HCT116 (cell line): ENCODE measurements at regions not wholly inside any gene's neighbourhood (a gene's known extent, or its start where the extent isn't known, plus 50 kb on each side); places are given as distances from the start of the nearest gene placed in this dataset.

Experiments
- ATAC-seq: fragments of 200-7000 bp; cut with Tn5 transposase; 2 replicates; pipeline ENCODE4 v1.9.1; 2020; ENCODE audit warnings: mild to moderate bottlenecking, moderate library complexity
- BruUV-seq: library from RNA; stranded (reverse); fragments of 400-500 nt; replicated peaks from 2 replicates; lab custom pipeline; 2021; lab: Mats Ljungman, UMichigan
- CTCF ChIA-PET: fragments of 300-600 bp; sonication (Branson Sonifier 250); formaldehyde crosslinking; loops from one replicate; lab custom pipeline; 2021; ENCODE audit warnings: antibody characterized with exemption; lab: Charles Lee
- POLR2A ChIA-PET: fragments of 300-600, 350-600 bp; sonication (Branson Sonifier 250); formaldehyde crosslinking; loops from one replicate; lab custom pipeline; 2021; ENCODE audit warnings: antibody characterized with exemption; lab: Charles Lee
- RAD21 ChIA-PET, 2 experiments: fragments of 300-600 bp; sonication (Branson Sonifier 250); formaldehyde crosslinking; loops; one replicate each; lab custom pipeline; 2023; ENCODE audit warnings: low total read pairs in 2 of 2; ENCODE audit not compliant: uncharacterized antibody in 2 of 2, unreplicated experiment in 2 of 2, low non-redundant PET in 1 of 2; lab: Charles Lee
- DNase-seq: peaks from one replicate; pipeline ENCODE4 v3.0.0-alpha.2; 2010; ENCODE audit warnings: low read depth, low spot score
- H2AFZ ChIP-seq: fragments of 200-600 bp; shearing (Covaris generic), sonication (generic); 2 replicates; pipeline ENCODE4 v1.6.1; 2017; ENCODE audit warnings: low read depth, mixed run types, mixed read lengths, antibody characterized with exemption, low read length; ENCODE audit not compliant: poor library complexity, severe bottlenecking
- H3K27ac ChIP-seq: 2 replicates; pipeline ENCODE4 v1.5.1; 2012; ENCODE audit warnings: low read depth, low read length
- H3K27me3 ChIP-seq: fragments of 200-600 bp; sonication (generic); 2 replicates; pipeline ENCODE4 v1.6.1; 2016; ENCODE audit warnings: mixed run types, low read length, mixed read lengths; ENCODE audit not compliant: insufficient read depth
- H3K36me3 ChIP-seq, 2 experiments: fragments of 200-500 bp in 1 of 2; fragments of 200-600 bp in 1 of 2; sonication (Bioruptor generic) in 1 of 2; sonication (generic) in 1 of 2; 2 replicates each; pipeline versions ENCODE4 v1.5.1 to v1.6.1; 2014 to 2016; ENCODE audit warnings: low read length in 2 of 2, inconsistent platforms in 1 of 2, mixed read lengths in 1 of 2, mixed run types in 1 of 2; ENCODE audit not compliant: insufficient read depth in 2 of 2, control insufficient read depth in 1 of 2
- H3K4me1 ChIP-seq, 2 experiments: fragments of 200-600 bp in 1 of 2; sonication (generic) in 1 of 2; 2 replicates each; pipeline versions ENCODE4 v1.5.1 to v1.6.1; 2012 to 2017; ENCODE audit warnings: low read length in 2 of 2, inconsistent platforms in 1 of 2, mild to moderate bottlenecking in 1 of 2, mixed read lengths in 1 of 2, mixed run types in 1 of 2, moderate library complexity in 1 of 2; ENCODE audit not compliant: insufficient read depth in 2 of 2, control insufficient read depth in 1 of 2
- H3K4me2 ChIP-seq: fragments of 200-600 bp; sonication (generic); 2 replicates; pipeline ENCODE4 v1.6.1; 2017; ENCODE audit warnings: mixed run types, low read length, mixed read lengths
- H3K4me3 ChIP-seq, 2 experiments: fragments of 200-600 bp in 1 of 2; sonication (generic) in 1 of 2; replicated peaks in 1 of 2; 2 replicates each; pipeline ENCODE4 v1.5.1; 2011 to 2016; ENCODE audit warnings: low read length in 2 of 2, control low read depth in 1 of 2, low read depth in 1 of 2, mild to moderate bottlenecking in 1 of 2, mixed read lengths in 1 of 2, mixed run types in 1 of 2
- H3K79me2 ChIP-seq: fragments of 200-600 bp; sonication (generic); 2 replicates; pipeline ENCODE4 v1.6.1; 2017; ENCODE audit warnings: mild to moderate bottlenecking, mixed run types, low read length, moderate library complexity, mixed read lengths; ENCODE audit not compliant: insufficient read depth
- H3K9ac ChIP-seq: fragments of 200-600 bp; sonication (generic); 2 replicates; pipeline ENCODE4 v1.6.1; 2016; ENCODE audit warnings: low read length, mixed read lengths
- H3K9me2 ChIP-seq: fragments of 200-600 bp; sonication (generic), shearing (Covaris generic); 2 replicates; pipeline ENCODE4 v1.6.1; 2017; ENCODE audit warnings: mixed run types, mild to moderate bottlenecking, moderate library complexity; ENCODE audit not compliant: insufficient read depth
- H3K9me3 ChIP-seq, 2 experiments: fragments of 200-500 bp in 1 of 2; fragments of 200-600 bp in 1 of 2; sonication (Bioruptor generic) in 1 of 2; sonication (generic) in 1 of 2; 2 replicates each; pipeline ENCODE4 v1.6.1; 2014 to 2017; ENCODE audit warnings: low read length in 2 of 2, mixed read lengths in 2 of 2, inconsistent platforms in 1 of 2, low read depth in 1 of 2, mild to moderate bottlenecking in 1 of 2, mixed run types in 1 of 2, moderate library complexity in 1 of 2; ENCODE audit not compliant: control insufficient read depth in 1 of 2, insufficient read depth in 1 of 2
- H4K20me1 ChIP-seq: fragments of 200-600 bp; sonication (generic), shearing (Covaris generic); 2 replicates; pipeline ENCODE4 v1.6.1; 2017; ENCODE audit warnings: mixed run types, mild to moderate bottlenecking, moderate library complexity; ENCODE audit not compliant: insufficient read depth
- CEBPB ChIP-seq: IDR thresholded peaks from 2 replicates; pipeline ENCODE4 v1.6.1; 2012; ENCODE audit warnings: low read depth
- EGR1 ChIP-seq: IDR thresholded peaks from 2 replicates; pipeline ENCODE4 v1.6.1; 2012; ENCODE audit warnings: low read depth
- ELF1 ChIP-seq: IDR thresholded peaks from 2 replicates; pipeline ENCODE4 v1.6.1; 2012; ENCODE audit warnings: low read depth, borderline replicate concordance
- EZH2 ChIP-seq: fragments of 200-600 bp; sonication (generic); IDR thresholded peaks from 2 replicates; pipeline ENCODE4 v1.6.1; 2017; ENCODE audit warnings: antibody characterized with exemption, mixed run types
- JUND ChIP-seq: IDR thresholded peaks from 2 replicates; pipeline ENCODE4 v1.6.1; 2012
- POLR2A ChIP-seq: IDR thresholded peaks from 2 replicates; pipeline ENCODE4 v1.7.0; 2011; ENCODE audit warnings: borderline replicate concordance; ENCODE audit not compliant: insufficient read depth, insufficient read length; ENCODE audit errors: extremely low read depth
- POLR2AphosphoS5 ChIP-seq: IDR thresholded peaks from 2 replicates; pipeline ENCODE4 v1.6.1; 2011; ENCODE audit warnings: mild to moderate bottlenecking, low read depth, low read length, moderate library complexity
- RAD21 ChIP-seq: IDR thresholded peaks from 2 replicates; pipeline ENCODE4 v1.6.1; 2012; ENCODE audit warnings: low read depth, mild to moderate bottlenecking
- SIN3A ChIP-seq: IDR thresholded peaks from 2 replicates; pipeline ENCODE4 v1.6.1; 2012; ENCODE audit warnings: low read depth
- SRF ChIP-seq: IDR thresholded peaks from 2 replicates; pipeline ENCODE4 v1.6.1; 2012; ENCODE audit warnings: low read depth
- ZNF274 ChIP-seq: fragments of 200-500 bp; sonication (Bioruptor generic); IDR thresholded peaks from 2 replicates; pipeline ENCODE4 v1.6.1; 2014; ENCODE audit warnings: mild to moderate bottlenecking, low read depth, low read length, inconsistent platforms
- intact Hi-C: fragments of 100-400 bp; cut with micrococcal nuclease; formaldehyde crosslinking; loops from 2 replicates; pipeline ENCODE4 v1.10.0; 2022
- TF ChIP-seq, protein P1 (sequence below): IDR thresholded peaks from 2 replicates; pipeline ENCODE4 v1.6.1; 2012
- TF ChIP-seq, protein P2 (sequence below): IDR thresholded peaks from 2 replicates; pipeline ENCODE4 v1.6.1; 2011; ENCODE audit warnings: mild to moderate bottlenecking, low read length, moderate library complexity; ENCODE audit not compliant: insufficient replicate concordance; ENCODE audit errors: extremely low read depth
- TF ChIP-seq, protein P3 (sequence below): IDR thresholded peaks from 2 replicates; pipeline ENCODE4 v1.6.1; 2012; ENCODE audit warnings: low read depth
- TF ChIP-seq, protein P4 (sequence below), 3 experiments: fragments of 200-600 bp in 1 of 3; sonication (generic) in 1 of 3; IDR thresholded peaks in 2 of 3; conservative IDR thresholded peaks in 1 of 3; 2 replicates each; pipeline ENCODE4 v1.5.1; 2012 to 2017; ENCODE audit warnings: low read depth in 2 of 3, low read length in 2 of 3, antibody characterized with exemption in 1 of 3, borderline replicate concordance in 1 of 3, control low read depth in 1 of 3, mild to moderate bottlenecking in 1 of 3, mixed read lengths in 1 of 3, mixed run types in 1 of 3, moderate library complexity in 1 of 3; ENCODE audit not compliant: insufficient read depth in 1 of 3

DNA sequence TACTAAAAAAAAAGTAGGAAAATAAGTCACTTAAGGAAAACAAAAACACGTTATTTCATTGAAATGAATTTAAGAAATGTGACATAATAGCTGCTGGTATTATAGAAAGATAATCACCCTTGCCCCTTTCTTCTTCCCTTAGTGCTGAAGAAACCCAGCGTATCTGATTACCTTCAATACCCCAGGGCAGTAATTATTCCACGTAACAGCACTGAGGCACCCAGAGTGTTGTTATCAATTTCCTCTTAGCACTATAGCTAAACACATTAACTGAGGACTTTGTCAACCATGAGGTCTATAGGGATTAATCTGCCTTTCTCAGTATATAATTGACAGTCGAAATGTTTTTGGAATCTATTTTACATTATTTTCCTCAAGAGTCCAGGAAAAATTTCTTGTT, 180.0 kb upstream of the NXPH2 start:
- H4K20me1 ChIP-seq: no peaks in the 10 kb centered on the region
- no peaks in the 10 kb centered on the region for H3K27me3 ChIP-seq
- H3K4me3 ChIP-seq: no peak overlapping the region
- BruUV-seq: no TSS peak
- ATAC-seq: no peak
- TF ChIP-seq, protein P1, sequence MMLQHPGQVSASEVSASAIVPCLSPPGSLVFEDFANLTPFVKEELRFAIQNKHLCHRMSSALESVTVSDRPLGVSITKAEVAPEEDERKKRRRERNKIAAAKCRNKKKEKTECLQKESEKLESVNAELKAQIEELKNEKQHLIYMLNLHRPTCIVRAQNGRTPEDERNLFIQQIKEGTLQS: no peak
- TF ChIP-seq POLR2AphosphoS5: no peak
- no peak for TF ChIP-seq CEBPB
- TF ChIP-seq RAD21: no peak
- no peak for TF ChIP-seq POLR2A
- TF ChIP-seq SRF: no peak
- TF ChIP-seq, protein P2, sequence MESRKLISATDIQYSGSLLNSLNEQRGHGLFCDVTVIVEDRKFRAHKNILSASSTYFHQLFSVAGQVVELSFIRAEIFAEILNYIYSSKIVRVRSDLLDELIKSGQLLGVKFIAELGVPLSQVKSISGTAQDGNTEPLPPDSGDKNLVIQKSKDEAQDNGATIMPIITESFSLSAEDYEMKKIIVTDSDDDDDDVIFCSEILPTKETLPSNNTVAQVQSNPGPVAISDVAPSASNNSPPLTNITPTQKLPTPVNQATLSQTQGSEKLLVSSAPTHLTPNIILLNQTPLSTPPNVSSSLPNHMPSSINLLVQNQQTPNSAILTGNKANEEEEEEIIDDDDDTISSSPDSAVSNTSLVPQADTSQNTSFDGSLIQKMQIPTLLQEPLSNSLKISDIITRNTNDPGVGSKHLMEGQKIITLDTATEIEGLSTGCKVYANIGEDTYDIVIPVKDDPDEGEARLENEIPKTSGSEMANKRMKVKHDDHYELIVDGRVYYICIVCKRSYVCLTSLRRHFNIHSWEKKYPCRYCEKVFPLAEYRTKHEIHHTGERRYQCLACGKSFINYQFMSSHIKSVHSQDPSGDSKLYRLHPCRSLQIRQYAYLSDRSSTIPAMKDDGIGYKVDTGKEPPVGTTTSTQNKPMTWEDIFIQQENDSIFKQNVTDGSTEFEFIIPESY: no peak
- TF ChIP-seq, all 23 proteins: peak for 0
- Histone ChIP-seq H3K36me3 (no peaks in the 10 kb centered on the region), H3K27ac (no peak overlapping the region), H2AFZ (no peak overlapping the region), H3K4me2 (no peak overlapping the region), H3K9me3 (no peaks in the 10 kb centered on the region), H3K4me1 (no peaks in the 10 kb centered on the region), H3K9ac (no peak overlapping the region), H3K79me2 (no peaks in the 10 kb centered on the region), H3K9me2 (no peaks in the 10 kb centered on the region)
- no peak for DNase-seq
- ChIA-PET POLR2A (no interaction called here), CTCF (no interaction called here), RAD21 (no interaction called here)
- intact Hi-C loops: no loop called here

DNA sequence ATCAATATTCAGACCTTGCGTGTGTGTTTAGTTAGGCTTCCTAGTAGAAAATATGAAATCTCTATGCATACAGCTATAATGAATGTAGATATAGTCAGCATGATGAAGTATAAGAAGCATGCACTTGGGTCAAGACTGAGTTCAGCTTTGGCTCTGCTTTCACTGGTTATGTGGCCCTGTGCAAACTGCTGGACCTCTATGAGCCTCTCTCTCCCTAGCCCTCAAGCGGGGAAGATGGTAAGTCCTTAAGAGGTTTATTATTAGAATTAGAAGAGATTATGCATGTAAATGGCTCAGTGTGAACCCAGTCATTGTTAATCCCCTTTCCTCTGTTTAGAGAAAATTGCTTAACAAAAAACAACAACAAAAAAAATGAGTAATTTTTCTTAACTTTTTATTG, 178.8 kb upstream of the NXPH2 start:
- no peaks in the 10 kb centered on the region for H4K20me1 ChIP-seq
- no peak overlapping the region for H2AFZ ChIP-seq
- H3K79me2 ChIP-seq: no peaks in the 10 kb centered on the region
- intact Hi-C loops: no loop called here
- no peaks in the 10 kb centered on the region for H3K27me3 ChIP-seq
- H3K36me3 ChIP-seq: no peaks in the 10 kb centered on the region
- H3K9me3 ChIP-seq: no peaks in the 10 kb centered on the region; a peak in 1 of 4 replicates
- no peaks in the 10 kb centered on the region for H3K9me2 ChIP-seq
- H3K9ac ChIP-seq: no peak overlapping the region
- no peak for ATAC-seq
- RAD21 ChIA-PET: no interaction called here
- H3K4me1 ChIP-seq: no peaks in the 10 kb centered on the region
- no peak overlapping the region for H3K4me3 ChIP-seq
- no peak for DNase-seq
- POLR2A ChIA-PET: no interaction called here
- no TSS peak for BruUV-seq
- CTCF ChIA-PET: no interaction called here
- no peak overlapping the region for H3K27ac ChIP-seq
- H3K4me2 ChIP-seq: no peak overlapping the region
- no peak for TF ChIP-seq SRF
- TF ChIP-seq ZNF274: no peak
- no peak for TF ChIP-seq EZH2
- TF ChIP-seq ELF1: no peak
- no peak for TF ChIP-seq JUND
- no peak for TF ChIP-seq CEBPB
- no peak for TF ChIP-seq SIN3A
- TF ChIP-seq, protein P3, sequence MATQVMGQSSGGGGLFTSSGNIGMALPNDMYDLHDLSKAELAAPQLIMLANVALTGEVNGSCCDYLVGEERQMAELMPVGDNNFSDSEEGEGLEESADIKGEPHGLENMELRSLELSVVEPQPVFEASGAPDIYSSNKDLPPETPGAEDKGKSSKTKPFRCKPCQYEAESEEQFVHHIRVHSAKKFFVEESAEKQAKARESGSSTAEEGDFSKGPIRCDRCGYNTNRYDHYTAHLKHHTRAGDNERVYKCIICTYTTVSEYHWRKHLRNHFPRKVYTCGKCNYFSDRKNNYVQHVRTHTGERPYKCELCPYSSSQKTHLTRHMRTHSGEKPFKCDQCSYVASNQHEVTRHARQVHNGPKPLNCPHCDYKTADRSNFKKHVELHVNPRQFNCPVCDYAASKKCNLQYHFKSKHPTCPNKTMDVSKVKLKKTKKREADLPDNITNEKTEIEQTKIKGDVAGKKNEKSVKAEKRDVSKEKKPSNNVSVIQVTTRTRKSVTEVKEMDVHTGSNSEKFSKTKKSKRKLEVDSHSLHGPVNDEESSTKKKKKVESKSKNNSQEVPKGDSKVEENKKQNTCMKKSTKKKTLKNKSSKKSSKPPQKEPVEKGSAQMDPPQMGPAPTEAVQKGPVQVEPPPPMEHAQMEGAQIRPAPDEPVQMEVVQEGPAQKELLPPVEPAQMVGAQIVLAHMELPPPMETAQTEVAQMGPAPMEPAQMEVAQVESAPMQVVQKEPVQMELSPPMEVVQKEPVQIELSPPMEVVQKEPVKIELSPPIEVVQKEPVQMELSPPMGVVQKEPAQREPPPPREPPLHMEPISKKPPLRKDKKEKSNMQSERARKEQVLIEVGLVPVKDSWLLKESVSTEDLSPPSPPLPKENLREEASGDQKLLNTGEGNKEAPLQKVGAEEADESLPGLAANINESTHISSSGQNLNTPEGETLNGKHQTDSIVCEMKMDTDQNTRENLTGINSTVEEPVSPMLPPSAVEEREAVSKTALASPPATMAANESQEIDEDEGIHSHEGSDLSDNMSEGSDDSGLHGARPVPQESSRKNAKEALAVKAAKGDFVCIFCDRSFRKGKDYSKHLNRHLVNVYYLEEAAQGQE: no peak
- TF ChIP-seq, protein P4, sequence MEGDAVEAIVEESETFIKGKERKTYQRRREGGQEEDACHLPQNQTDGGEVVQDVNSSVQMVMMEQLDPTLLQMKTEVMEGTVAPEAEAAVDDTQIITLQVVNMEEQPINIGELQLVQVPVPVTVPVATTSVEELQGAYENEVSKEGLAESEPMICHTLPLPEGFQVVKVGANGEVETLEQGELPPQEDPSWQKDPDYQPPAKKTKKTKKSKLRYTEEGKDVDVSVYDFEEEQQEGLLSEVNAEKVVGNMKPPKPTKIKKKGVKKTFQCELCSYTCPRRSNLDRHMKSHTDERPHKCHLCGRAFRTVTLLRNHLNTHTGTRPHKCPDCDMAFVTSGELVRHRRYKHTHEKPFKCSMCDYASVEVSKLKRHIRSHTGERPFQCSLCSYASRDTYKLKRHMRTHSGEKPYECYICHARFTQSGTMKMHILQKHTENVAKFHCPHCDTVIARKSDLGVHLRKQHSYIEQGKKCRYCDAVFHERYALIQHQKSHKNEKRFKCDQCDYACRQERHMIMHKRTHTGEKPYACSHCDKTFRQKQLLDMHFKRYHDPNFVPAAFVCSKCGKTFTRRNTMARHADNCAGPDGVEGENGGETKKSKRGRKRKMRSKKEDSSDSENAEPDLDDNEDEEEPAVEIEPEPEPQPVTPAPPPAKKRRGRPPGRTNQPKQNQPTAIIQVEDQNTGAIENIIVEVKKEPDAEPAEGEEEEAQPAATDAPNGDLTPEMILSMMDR (IDR thresholded peaks at IDR 0.05 in 2 of 3, conservative IDR thresholded peaks at IDR 0.05 in 1 of 3; ENCODE audit: borderline replicate concordance in 1 of 3, insufficient read depth in 1 of 3, low read depth in 2 of 3, low read length in 2 of 3): no peak
- TF ChIP-seq RAD21: no peak
- TF ChIP-seq EGR1: no peak
